ENCODE measurements at regions not wholly inside any gene's neighbourhood (a gene's known extent, or its start where the extent isn't known, plus 50 kb on each side); places are given as distances from the start of the nearest gene placed in this dataset.
A peak's percentile ranks its signal among the peaks of the same experiment; 100 is the strongest.
"Not testable (repeated sequence)": the region's sequence is repeated elsewhere in the genome, so short reads cannot be mapped to it uniquely, and the experiment has no call there.

- Mint-ChIP-seq H3K4me3 (ENCODE audit: unreplicated experiment) (no peak overlapping the region), H3K27me3 (ENCODE audit: insufficient read depth, unreplicated experiment) (no peaks in the 10 kb centered on the region), H3K36me3 (ENCODE audit: insufficient read depth, unreplicated experiment) (no peaks in the 10 kb centered on the region), H3K27ac (ENCODE audit: low read depth, unreplicated experiment) (no peak overlapping the region), H3K9me3 (ENCODE audit: unreplicated experiment) (no peaks in the 10 kb centered on the region), H3K4me1 (ENCODE audit: insufficient read depth, unreplicated experiment) (no peaks in the 10 kb centered on the region)
- TF ChIP-seq, protein P1, sequence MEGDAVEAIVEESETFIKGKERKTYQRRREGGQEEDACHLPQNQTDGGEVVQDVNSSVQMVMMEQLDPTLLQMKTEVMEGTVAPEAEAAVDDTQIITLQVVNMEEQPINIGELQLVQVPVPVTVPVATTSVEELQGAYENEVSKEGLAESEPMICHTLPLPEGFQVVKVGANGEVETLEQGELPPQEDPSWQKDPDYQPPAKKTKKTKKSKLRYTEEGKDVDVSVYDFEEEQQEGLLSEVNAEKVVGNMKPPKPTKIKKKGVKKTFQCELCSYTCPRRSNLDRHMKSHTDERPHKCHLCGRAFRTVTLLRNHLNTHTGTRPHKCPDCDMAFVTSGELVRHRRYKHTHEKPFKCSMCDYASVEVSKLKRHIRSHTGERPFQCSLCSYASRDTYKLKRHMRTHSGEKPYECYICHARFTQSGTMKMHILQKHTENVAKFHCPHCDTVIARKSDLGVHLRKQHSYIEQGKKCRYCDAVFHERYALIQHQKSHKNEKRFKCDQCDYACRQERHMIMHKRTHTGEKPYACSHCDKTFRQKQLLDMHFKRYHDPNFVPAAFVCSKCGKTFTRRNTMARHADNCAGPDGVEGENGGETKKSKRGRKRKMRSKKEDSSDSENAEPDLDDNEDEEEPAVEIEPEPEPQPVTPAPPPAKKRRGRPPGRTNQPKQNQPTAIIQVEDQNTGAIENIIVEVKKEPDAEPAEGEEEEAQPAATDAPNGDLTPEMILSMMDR (IDR thresholded peaks at IDR 0.05; ENCODE audit: unreplicated experiment), result no peak
- POLR2A ChIA-PET, result no interaction called here
- CTCF ChIA-PET, result no interaction called here
- no peak for DNase-seq (ENCODE audit: unreplicated experiment)
- BruUV-seq (replicated peaks), result no TSS peak
- intact Hi-C loops (cut with micrococcal nuclease), result no loop called here
Measured at GRCh38 chr4:82125787-82126297, 247.9 kb downstream of the HNRNPD start.

GRCh38 chr4:82124932-82125786, 248.6 kb downstream of the HNRNPD start:
- no peak overlapping the region for H3K27ac Mint-ChIP-seq (ENCODE audit: low read depth, unreplicated experiment)
- no TSS peak for BruUV-seq (replicated peaks)
- POLR2A ChIA-PET, result interaction anchor here (0.9 kb wide), 1 partner anchor 80 kb away, joined by 3 read pairs; no protein-coding TSS in a partner anchor
- no peak for DNase-seq (ENCODE audit: unreplicated experiment)
- H3K27me3 Mint-ChIP-seq (ENCODE audit: insufficient read depth, unreplicated experiment), result no peaks in the 10 kb centered on the region
- no peaks in the 10 kb centered on the region for H3K36me3 Mint-ChIP-seq (ENCODE audit: insufficient read depth, unreplicated experiment)
- CTCF ChIA-PET, result interaction anchor here (0.6 to 1.4 kb wide), 2 partner anchors 13 to 83 kb away, joined by 3 read pairs; no protein-coding TSS in a partner anchor
- intact Hi-C loops (cut with micrococcal nuclease), result no loop called here
- no peaks in the 10 kb centered on the region for H3K9me3 Mint-ChIP-seq (ENCODE audit: unreplicated experiment)
- TF ChIP-seq, protein P1 (IDR thresholded peaks at IDR 0.05; ENCODE audit: unreplicated experiment), result no peak
- H3K4me1 Mint-ChIP-seq (ENCODE audit: insufficient read depth, unreplicated experiment), result no peaks in the 10 kb centered on the region
- H3K4me3 Mint-ChIP-seq (ENCODE audit: unreplicated experiment), result no peak overlapping the region

- no TSS peak for BruUV-seq (replicated peaks)
- Mint-ChIP-seq H3K4me1 (ENCODE audit: insufficient read depth, unreplicated experiment) (no peaks in the 10 kb centered on the region), H3K27me3 (ENCODE audit: insufficient read depth, unreplicated experiment) (no peaks in the 10 kb centered on the region), H3K36me3 (ENCODE audit: insufficient read depth, unreplicated experiment) (no peaks in the 10 kb centered on the region), H3K27ac (ENCODE audit: low read depth, unreplicated experiment) (peak overlapping the region; percentile 23), H3K9me3 (ENCODE audit: unreplicated experiment) (no peaks in the 10 kb centered on the region), H3K4me3 (ENCODE audit: unreplicated experiment) (no peak overlapping the region)
- ChIA-PET POLR2A (interaction anchor here (0.9 kb wide), 1 partner anchor 80 kb away, joined by 3 read pairs; no protein-coding TSS in a partner anchor), CTCF (interaction anchor here (0.6 to 1.4 kb wide), 2 partner anchors 14 to 557 kb away, joined by 3 read pairs; no protein-coding TSS in a partner anchor)
- intact Hi-C loops (cut with micrococcal nuclease), result no loop called here
- TF ChIP-seq, protein P1 (IDR thresholded peaks at IDR 0.05; ENCODE audit: unreplicated experiment), result no peak
- peak; percentile 28 for DNase-seq (ENCODE audit: unreplicated experiment)
Measured at GRCh38 chr4:82124365-82124764, 249.4 kb downstream of the HNRNPD start.

GRCh38 chr4:82123934-82124333, 249.9 kb downstream of the HNRNPD start:
- DNase-seq (ENCODE audit: unreplicated experiment), result no peak
- ChIA-PET POLR2A (interaction anchor here (0.7 kb wide), 1 partner anchor 819 kb away, joined by 3 read pairs; no protein-coding TSS in a partner anchor), CTCF (interaction anchor here (0.6 to 1.4 kb wide), 2 partner anchors 14 to 556 kb away, joined by 3 read pairs; no protein-coding TSS in a partner anchor)
- H3K36me3 Mint-ChIP-seq (ENCODE audit: insufficient read depth, unreplicated experiment), result no peaks in the 10 kb centered on the region
- peak overlapping the region; percentile 23 for H3K27ac Mint-ChIP-seq (ENCODE audit: low read depth, unreplicated experiment)
- no peak overlapping the region for H3K4me3 Mint-ChIP-seq (ENCODE audit: unreplicated experiment)
- H3K4me1 Mint-ChIP-seq (ENCODE audit: insufficient read depth, unreplicated experiment), result no peaks in the 10 kb centered on the region
- H3K27me3 Mint-ChIP-seq (ENCODE audit: insufficient read depth, unreplicated experiment), result no peaks in the 10 kb centered on the region
- no TSS peak for BruUV-seq (replicated peaks)
- TF ChIP-seq, protein P1 (IDR thresholded peaks at IDR 0.05; ENCODE audit: unreplicated experiment), result no peak
- intact Hi-C loops (cut with micrococcal nuclease), result no loop called here
- no peaks in the 10 kb centered on the region for H3K9me3 Mint-ChIP-seq (ENCODE audit: unreplicated experiment)

DNA sequence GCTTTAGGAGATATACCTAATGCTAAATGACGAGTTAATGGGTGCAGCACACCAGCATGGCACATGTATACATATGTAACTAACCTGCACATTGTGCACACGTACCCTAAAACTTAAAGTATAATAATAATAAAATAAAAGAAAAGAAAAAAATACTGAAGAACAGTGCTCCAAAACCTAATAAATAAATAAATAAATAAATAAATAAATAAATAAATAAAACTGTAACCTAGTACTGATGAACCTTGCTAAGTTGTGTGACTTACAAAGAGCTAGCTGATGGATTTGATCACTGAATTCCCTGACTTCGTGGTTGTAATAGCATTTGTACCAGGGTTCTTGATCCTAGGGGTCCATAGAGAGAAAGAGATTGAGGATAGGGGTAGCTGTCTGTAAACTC, 258.6 kb downstream of the HNRNPD start:
- H3K27ac Mint-ChIP-seq (ENCODE audit: low read depth, unreplicated experiment); H3K4me1 Mint-ChIP-seq (ENCODE audit: insufficient read depth, unreplicated experiment); intact Hi-C loops (cut with micrococcal nuclease); H3K9me3 Mint-ChIP-seq (ENCODE audit: unreplicated experiment); DNase-seq (ENCODE audit: unreplicated experiment); BruUV-seq (replicated peaks); H3K36me3 Mint-ChIP-seq (ENCODE audit: insufficient read depth, unreplicated experiment); H3K4me3 Mint-ChIP-seq (ENCODE audit: unreplicated experiment); H3K27me3 Mint-ChIP-seq (ENCODE audit: insufficient read depth, unreplicated experiment): not testable (repeated sequence)
- CTCF ChIA-PET, result interaction anchor here (0.6 kb wide), 1 partner anchor 91 kb away, joined by 3 read pairs; no protein-coding TSS in a partner anchor
- POLR2A ChIA-PET, result interaction anchor here (0.7 kb wide), 1 partner anchor 112 kb away, joined by 3 read pairs; no protein-coding TSS in a partner anchor
